ENCODE measurements at regions not wholly inside any gene's neighbourhood (a gene's known extent, or its start where the extent isn't known, plus 50 kb on each side); places are given as distances from the start of the nearest gene placed in this dataset.

DNA sequence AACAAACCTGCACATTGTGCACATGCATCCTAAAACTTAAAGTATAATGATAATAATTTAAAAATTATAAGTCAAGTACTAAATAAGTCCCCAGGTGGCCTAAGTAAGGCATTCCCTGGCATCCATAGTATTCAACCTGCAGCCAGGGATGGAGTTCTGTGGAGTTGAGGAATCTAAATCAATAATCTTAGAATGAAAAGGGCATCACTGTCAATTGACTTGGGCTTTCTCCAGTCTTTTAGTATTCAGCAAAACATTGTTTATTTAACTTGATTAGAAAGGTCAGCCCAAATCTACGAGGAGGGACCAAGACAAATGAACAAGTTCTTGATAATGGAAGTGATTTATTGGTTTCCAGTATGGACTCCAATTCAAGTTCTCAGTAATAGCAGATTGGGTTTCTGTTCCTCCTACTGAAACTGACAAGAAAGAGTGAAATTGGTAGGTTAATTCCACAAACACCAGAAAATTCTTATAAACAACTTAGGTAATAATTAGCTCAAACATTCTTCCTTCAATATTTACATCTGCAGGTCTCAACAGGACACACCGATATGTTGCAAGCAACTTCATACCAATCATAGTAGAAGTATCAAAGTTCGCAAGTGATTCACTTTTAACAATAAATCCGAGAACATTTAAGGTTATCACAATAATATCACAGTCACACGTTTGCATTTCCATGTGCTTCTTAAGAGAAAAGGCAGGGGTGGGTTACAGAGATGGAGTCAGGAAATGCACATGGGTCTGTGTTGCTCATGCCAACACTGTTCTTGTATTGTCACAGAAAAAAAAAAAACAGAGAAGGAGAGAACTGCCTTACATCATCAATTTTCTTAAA lies 51.7 kb upstream of the EHBP1 start:
- TF ChIP-seq, protein P1, sequence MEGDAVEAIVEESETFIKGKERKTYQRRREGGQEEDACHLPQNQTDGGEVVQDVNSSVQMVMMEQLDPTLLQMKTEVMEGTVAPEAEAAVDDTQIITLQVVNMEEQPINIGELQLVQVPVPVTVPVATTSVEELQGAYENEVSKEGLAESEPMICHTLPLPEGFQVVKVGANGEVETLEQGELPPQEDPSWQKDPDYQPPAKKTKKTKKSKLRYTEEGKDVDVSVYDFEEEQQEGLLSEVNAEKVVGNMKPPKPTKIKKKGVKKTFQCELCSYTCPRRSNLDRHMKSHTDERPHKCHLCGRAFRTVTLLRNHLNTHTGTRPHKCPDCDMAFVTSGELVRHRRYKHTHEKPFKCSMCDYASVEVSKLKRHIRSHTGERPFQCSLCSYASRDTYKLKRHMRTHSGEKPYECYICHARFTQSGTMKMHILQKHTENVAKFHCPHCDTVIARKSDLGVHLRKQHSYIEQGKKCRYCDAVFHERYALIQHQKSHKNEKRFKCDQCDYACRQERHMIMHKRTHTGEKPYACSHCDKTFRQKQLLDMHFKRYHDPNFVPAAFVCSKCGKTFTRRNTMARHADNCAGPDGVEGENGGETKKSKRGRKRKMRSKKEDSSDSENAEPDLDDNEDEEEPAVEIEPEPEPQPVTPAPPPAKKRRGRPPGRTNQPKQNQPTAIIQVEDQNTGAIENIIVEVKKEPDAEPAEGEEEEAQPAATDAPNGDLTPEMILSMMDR (IDR thresholded peaks at IDR 0.05) = no peak
- TF ChIP-seq POLR2A (IDR thresholded peaks at IDR 0.05) = no peak
